HEK293T (cell line): ENCODE measurements at regions not wholly inside any gene's neighbourhood (a gene's known extent, or its start where the extent isn't known, plus 50 kb on each side); places are given as distances from the start of the nearest gene placed in this dataset.

Source experiments
- CTCF ChIA-PET: fragments of 350-600 bp; formaldehyde crosslinking; extraction: SDS; loops from one replicate; lab custom pipeline; 2021; ENCODE audit warnings: antibody characterized with exemption, inconsistent platforms; lab: Yijun Ruan, JAX
- POLR2A ChIA-PET: fragments of 350-600 bp; formaldehyde crosslinking; extraction: SDS; loops from one replicate; lab custom pipeline; 2020; ENCODE audit warnings: antibody characterized with exemption, inconsistent platforms; lab: Yijun Ruan, JAX
- DNase-seq: peaks from one replicate; pipeline ENCODE4 v3.0.0; 2012; ENCODE audit warnings: mixed read lengths; ENCODE audit errors: extremely low spot score
- ARNT ChIP-seq: fragments of 450-650 bp; IDR thresholded peaks from 2 replicates; pipeline ENCODE4 v1.6.1; 2017; ENCODE audit warnings: mild to moderate bottlenecking
- BHLHE40 ChIP-seq: fragments of 450-650 bp; IDR thresholded peaks from 2 replicates; pipeline ENCODE4 v1.6.1; 2016; ENCODE audit warnings: mild to moderate bottlenecking, moderate library complexity, borderline replicate concordance
- CTBP1 ChIP-seq: fragments of 450-650 bp; IDR thresholded peaks from 2 replicates; pipeline ENCODE4 v1.6.1; 2016; ENCODE audit warnings: borderline replicate concordance
- ELF4 ChIP-seq: fragments of 450-650 bp; IDR thresholded peaks from 2 replicates; pipeline ENCODE4 v1.6.1; 2017; ENCODE audit warnings: antibody characterized with exemption
- FOXA1 ChIP-seq: fragments of 450-650 bp; IDR thresholded peaks from 2 replicates; pipeline ENCODE4 v1.6.1; 2016; ENCODE audit warnings: mild to moderate bottlenecking
- FOXK2 ChIP-seq: fragments of 450-650 bp; IDR thresholded peaks from 2 replicates; pipeline ENCODE4 v1.6.1; 2016; ENCODE audit warnings: mild to moderate bottlenecking
- FOXM1 ChIP-seq: fragments of 450-650 bp; IDR thresholded peaks from 2 replicates; pipeline ENCODE4 v1.6.1; 2017; ENCODE audit warnings: mild to moderate bottlenecking, borderline replicate concordance
- HDGF ChIP-seq: fragments of 450-650 bp; IDR thresholded peaks from 2 replicates; pipeline ENCODE4 v1.6.1; 2017; ENCODE audit warnings: antibody characterized with exemption, borderline replicate concordance
- L3MBTL2 ChIP-seq: fragments of 450-650 bp; conservative IDR thresholded peaks from 2 replicates; pipeline ENCODE4 v1.6.1; 2016; ENCODE audit warnings: mild to moderate bottlenecking
- LEF1 ChIP-seq: fragments of 450-650 bp; IDR thresholded peaks from 2 replicates; pipeline ENCODE4 v1.6.1; 2017; ENCODE audit warnings: mild to moderate bottlenecking, borderline replicate concordance
- NFRKB ChIP-seq: fragments of 450-650 bp; IDR thresholded peaks from 2 replicates; pipeline ENCODE4 v1.6.1; 2016; ENCODE audit warnings: mild to moderate bottlenecking, moderate library complexity
- PKNOX1 ChIP-seq: fragments of 450-650 bp; IDR thresholded peaks from 2 replicates; pipeline ENCODE4 v1.6.1; 2016
- SP1 ChIP-seq: fragments of 450-650 bp; IDR thresholded peaks from 2 replicates; pipeline ENCODE4 v1.6.1; 2017
- SUZ12 ChIP-seq: fragments of 450-650 bp; IDR thresholded peaks from 2 replicates; pipeline ENCODE4 v1.6.1; 2016; ENCODE audit warnings: mild to moderate bottlenecking
- TARDBP ChIP-seq: fragments of 450-650 bp; IDR thresholded peaks from 2 replicates; pipeline ENCODE4 v1.6.1; 2016
- ZNF384 ChIP-seq: fragments of 450-650 bp; IDR thresholded peaks from 2 replicates; pipeline ENCODE4 v1.6.1; 2016

- ChIA-PET CTCF (interaction anchor here (1.0 kb wide), 1 partner anchor 8 kb away, joined by 3 read pairs; no protein-coding TSS in a partner anchor), POLR2A (no interaction called here)
- TF ChIP-seq FOXK2 (no peak), SP1 (no peak), ARNT (no peak), HDGF (no peak), L3MBTL2 (no peak), CTBP1 (no peak), SUZ12 (no peak), BHLHE40 (no peak), LEF1 (no peak), FOXA1 (no peak), ZNF384 (no peak), FOXM1 (no peak), PKNOX1 (no peak), TARDBP (no peak), ELF4 (no peak), NFRKB (no peak)
- no peak for DNase-seq
Measured at GRCh38 chr9:99732715-99733114, 89.0 kb upstream of the NR4A3 start.

GRCh38 chr9:99735041-99735440 lies 86.6 kb upstream of the NR4A3 start:
- TF ChIP-seq NFRKB (no peak), FOXK2 (no peak), BHLHE40 (no peak), LEF1 (no peak), ELF4 (no peak), HDGF (no peak), SP1 (no peak)
- no peak for DNase-seq
- CTCF ChIA-PET = no interaction called here
- POLR2A ChIA-PET = no interaction called here

GRCh38 chr9:99736291-99736690 lies 85.4 kb upstream of the NR4A3 start:
- ChIA-PET POLR2A (no interaction called here), CTCF (no interaction called here)

GRCh38 chr9:99737649-99738048 lies 84.0 kb upstream of the NR4A3 start:
- ChIA-PET CTCF (no interaction called here), POLR2A (no interaction called here)
- TF ChIP-seq ELF4 (no peak), NFRKB (no peak), FOXK2 (no peak), FOXM1 (no peak), ARNT (no peak), BHLHE40 (no peak), FOXA1 (no peak), TARDBP (no peak), L3MBTL2 (no peak), LEF1 (no peak), SP1 (no peak), SUZ12 (no peak), PKNOX1 (no peak), HDGF (no peak), ZNF384 (no peak), CTBP1 (no peak)
- no peak for DNase-seq

More at GRCh38 chr9:99736291-99736690, 85.4 kb upstream of the NR4A3 start:
- no peak for DNase-seq
- TF ChIP-seq TARDBP = no peak
- no peak for TF ChIP-seq PKNOX1
- no peak for TF ChIP-seq SUZ12
- TF ChIP-seq FOXA1 = no peak
- TF ChIP-seq L3MBTL2 = no peak
- no peak for TF ChIP-seq FOXM1
- TF ChIP-seq SP1 = no peak
- no peak for TF ChIP-seq HDGF
- TF ChIP-seq ARNT = no peak
- TF ChIP-seq FOXK2 = no peak
- TF ChIP-seq CTBP1 = no peak

GRCh38 chr9:99743006-99743405 lies 78.7 kb upstream of the NR4A3 start:
- no peak for DNase-seq
- TF ChIP-seq ARNT (no peak), CTBP1 (no peak), FOXA1 (no peak), SP1 (no peak), ZNF384 (no peak), L3MBTL2 (no peak), PKNOX1 (no peak), HDGF (no peak), ELF4 (no peak), BHLHE40 (no peak), NFRKB (no peak), FOXK2 (no peak), TARDBP (no peak), FOXM1 (no peak), LEF1 (no peak)
- CTCF ChIA-PET = no interaction called here
- POLR2A ChIA-PET = no interaction called here
